Liver (tissue), 8 donors: ENCODE measurements at regions not wholly inside any gene's neighbourhood (a gene's known extent, or its start where the extent isn't known, plus 50 kb on each side); places are given as distances from the start of the nearest gene placed in this dataset.

Experiments
- DNase-seq: peaks from one replicate; pipeline ENCODE4 v3.0.0-alpha.2; 2017; ENCODE audit warnings: low spot score
- H3K27ac ChIP-seq, 2 donors: one replicate each; pipeline ENCODE4 v1.7.0; 2013; ENCODE audit warnings: inconsistent platforms in 2 of 2, low read length in 2 of 2, control low read depth in 1 of 2, low read depth in 1 of 2, mild to moderate bottlenecking in 1 of 2
- H3K27me3 ChIP-seq, 4 donors: one replicate each; pipeline versions ENCODE4 v1.6.1 to v1.7.0; 2013; ENCODE audit warnings: low read length in 3 of 4, inconsistent platforms in 1 of 4, mild to moderate bottlenecking in 1 of 4, moderate library complexity in 1 of 4; ENCODE audit not compliant: control insufficient read depth in 4 of 4, insufficient read depth in 4 of 4
- H3K36me3 ChIP-seq, 4 donors: one replicate each; pipeline versions ENCODE4 v1.6.1 to v1.7.0; 2013; ENCODE audit warnings: low read length in 3 of 4, mild to moderate bottlenecking in 3 of 4, low read depth in 1 of 4, moderate library complexity in 1 of 4; ENCODE audit not compliant: control insufficient read depth in 4 of 4, insufficient read depth in 3 of 4
- H3K4me1 ChIP-seq, 4 donors: one replicate each; pipeline versions ENCODE4 v1.6.1 to v1.7.0; 2013; ENCODE audit warnings: low read length in 3 of 4, mild to moderate bottlenecking in 3 of 4, moderate library complexity in 1 of 4; ENCODE audit not compliant: control insufficient read depth in 4 of 4, insufficient read depth in 4 of 4
- H3K4me3 ChIP-seq, 3 donors: one replicate each; pipeline versions ENCODE4 v1.6.1 to v1.7.0; 2013; ENCODE audit warnings: low read length in 3 of 3, control low read depth in 1 of 3, low read depth in 1 of 3, mild to moderate bottlenecking in 1 of 3
- H3K9ac ChIP-seq, 2 donors: one replicate each; pipeline ENCODE4 v1.7.0; 2013; ENCODE audit warnings: low read length in 2 of 2, mild to moderate bottlenecking in 2 of 2, moderate library complexity in 2 of 2, control low read depth in 1 of 2, low read depth in 1 of 2
- H3K9me3 ChIP-seq, 4 donors: one replicate each; pipeline versions ENCODE4 v1.6.1 to v1.7.0; 2013; ENCODE audit warnings: low read length in 3 of 4; ENCODE audit not compliant: control insufficient read depth in 4 of 4
- EGR1 ChIP-seq, 2 donors: IDR thresholded peaks; 2 replicates each; pipeline ENCODE4 v1.6.1; 2016 to 2018; ENCODE audit warnings: antibody characterized with exemption in 2 of 2, low read depth in 2 of 2
- FOXA1 ChIP-seq: IDR thresholded peaks from 2 replicates; pipeline ENCODE4 v1.6.1; 2016; ENCODE audit warnings: antibody characterized with exemption
- FOXA2 ChIP-seq: IDR thresholded peaks from 2 replicates; pipeline ENCODE4 v1.6.1; 2016; ENCODE audit warnings: antibody characterized with exemption
- GABPA ChIP-seq, 2 donors: IDR thresholded peaks in 1 of 2; conservative IDR thresholded peaks in 1 of 2; 2 replicates each; pipeline ENCODE4 v1.6.1; 2016; ENCODE audit warnings: antibody characterized with exemption in 2 of 2, mild to moderate bottlenecking in 1 of 2, moderate library complexity in 1 of 2
- HNF4A ChIP-seq, 2 donors: conservative IDR thresholded peaks; 2 replicates each; pipeline ENCODE4 v1.6.1; 2016; ENCODE audit warnings: antibody characterized with exemption in 2 of 2, mild to moderate bottlenecking in 2 of 2
- HNF4G ChIP-seq: IDR thresholded peaks from 2 replicates; pipeline ENCODE4 v1.6.1; 2016; ENCODE audit warnings: antibody characterized with exemption
- JUND ChIP-seq, 2 donors: IDR thresholded peaks; 2 replicates each; pipeline ENCODE4 v1.6.1; 2016; ENCODE audit warnings: antibody characterized with exemption in 2 of 2
- NR2F2 ChIP-seq: IDR thresholded peaks from 2 replicates; pipeline ENCODE4 v1.6.1; 2016; ENCODE audit warnings: antibody characterized with exemption
- RAD21 ChIP-seq, 2 donors: IDR thresholded peaks; 2 replicates each; pipeline ENCODE4 v1.6.1; 2016; ENCODE audit warnings: antibody characterized with exemption in 2 of 2, mild to moderate bottlenecking in 2 of 2
- RXRA ChIP-seq, 2 donors: IDR thresholded peaks; 2 replicates each; pipeline ENCODE4 v1.6.1; 2017 to 2018; ENCODE audit warnings: antibody characterized with exemption in 2 of 2, mild to moderate bottlenecking in 1 of 2
- SP1 ChIP-seq: IDR thresholded peaks from 2 replicates; pipeline ENCODE4 v1.6.1; 2018; ENCODE audit warnings: antibody characterized with exemption, mild to moderate bottlenecking
- TAF1 ChIP-seq: conservative IDR thresholded peaks from 2 replicates; pipeline ENCODE4 v1.6.1; 2016; ENCODE audit warnings: antibody characterized with exemption, mild to moderate bottlenecking
- YY1 ChIP-seq: IDR thresholded peaks from 2 replicates; pipeline ENCODE4 v1.6.1; 2016; ENCODE audit warnings: antibody characterized with exemption, mild to moderate bottlenecking
- WGBS: extraction: QIAGEN DNeasy Blood & Tissue Kit; methylation state at CpG from one replicate; pipeline ENCODE4 v1.1.7; 2013; 5-methylcytosine and 5-hydroxymethylcytosine counted together
- TF ChIP-seq, protein P1 (sequence below): IDR thresholded peaks from 2 replicates; pipeline ENCODE4 v1.6.1; 2016; ENCODE audit warnings: antibody characterized with exemption
- TF ChIP-seq, protein P2 (sequence below): IDR thresholded peaks from 2 replicates; pipeline ENCODE4 v1.6.1; 2016; ENCODE audit warnings: antibody characterized with exemption
- TF ChIP-seq, protein P3 (sequence below): IDR thresholded peaks from 2 replicates; pipeline ENCODE4 v1.6.1; 2016; ENCODE audit warnings: antibody characterized with exemption, mild to moderate bottlenecking
- TF ChIP-seq, protein P4 (sequence below): IDR thresholded peaks from 2 replicates; pipeline ENCODE4 v1.6.1; 2016; ENCODE audit warnings: antibody characterized with exemption
- TF ChIP-seq, protein P5 (sequence below): fragments of 150-350 bp; IDR thresholded peaks from 2 replicates; pipeline ENCODE4 v1.5.1; 2017; ENCODE audit warnings: improper control_type of control experiment, low read depth, low read length; ENCODE audit not compliant: missing input control
- donor health status: healthy.
- donor health status: healthy.
- donor health status: healthy.
- donor health status: healthy.
- donor health status: healthy.

DNA sequence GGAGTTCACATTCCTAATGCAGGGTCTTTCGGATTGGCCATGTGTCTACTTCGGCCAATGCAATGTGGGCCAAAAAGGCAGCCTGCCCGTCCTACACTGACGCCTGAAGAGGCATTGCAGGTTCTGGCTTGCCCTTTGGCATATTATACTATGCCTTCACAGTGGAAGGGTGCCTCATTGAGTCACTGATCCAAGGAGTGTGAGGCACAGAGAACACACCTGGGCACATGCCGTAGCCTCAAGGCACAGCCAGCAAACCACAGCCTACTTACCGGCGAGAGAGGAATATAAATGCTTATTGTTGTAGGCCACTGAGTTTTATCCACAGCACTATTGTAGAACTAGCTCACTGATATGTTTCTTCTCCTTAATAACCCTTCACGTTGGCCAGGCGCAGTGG lies 409.6 kb downstream of the GADD45G start (continued):
- TF ChIP-seq, protein P1, sequence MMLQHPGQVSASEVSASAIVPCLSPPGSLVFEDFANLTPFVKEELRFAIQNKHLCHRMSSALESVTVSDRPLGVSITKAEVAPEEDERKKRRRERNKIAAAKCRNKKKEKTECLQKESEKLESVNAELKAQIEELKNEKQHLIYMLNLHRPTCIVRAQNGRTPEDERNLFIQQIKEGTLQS = no peak
- TF ChIP-seq JUND (IDR thresholded peaks at IDR 0.05) = no peak
- TF ChIP-seq, protein P2, sequence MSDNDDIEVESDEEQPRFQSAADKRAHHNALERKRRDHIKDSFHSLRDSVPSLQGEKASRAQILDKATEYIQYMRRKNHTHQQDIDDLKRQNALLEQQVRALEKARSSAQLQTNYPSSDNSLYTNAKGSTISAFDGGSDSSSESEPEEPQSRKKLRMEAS = no peak

DNA sequence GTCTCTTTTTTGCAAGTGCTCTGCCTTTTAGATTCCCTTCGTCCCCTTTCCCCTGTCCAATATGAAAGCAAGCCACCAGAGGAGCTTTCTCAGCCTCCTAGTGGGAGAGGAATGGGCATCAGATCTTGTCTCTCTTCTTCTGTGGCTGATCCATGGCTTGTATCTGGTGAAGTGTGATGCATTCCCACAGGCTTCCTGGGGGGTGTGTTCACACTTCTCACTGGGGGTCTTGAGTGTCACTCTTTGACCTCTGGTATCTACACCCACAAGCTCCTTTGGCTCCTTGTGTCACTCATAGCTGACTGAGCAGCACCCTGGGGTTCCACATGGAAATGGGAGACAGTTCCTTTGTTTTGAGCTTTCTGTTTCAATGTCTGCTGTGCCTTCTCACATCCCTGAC lies 411.5 kb downstream of the GADD45G start:
- Histone ChIP-seq H3K27ac (no peak overlapping the region), H3K27me3 (no peaks in the 10 kb centered on the region), H3K9ac (no peak overlapping the region), H3K4me3 (no peak overlapping the region), H3K9me3 (no peaks in the 10 kb centered on the region), H3K4me1 (peaks cover 0 to 10% (median 3%) of the 10 kb centered on the region in 4 donors), H3K36me3 (no peaks in the 10 kb centered on the region)
- WGBS = 93% methylated on average over 1 of the region's 1 CpG
- no peak for TF ChIP-seq HNF4A (conservative IDR thresholded peaks at IDR 0.05)
- no peak for TF ChIP-seq NR2F2
- TF ChIP-seq JUND (IDR thresholded peaks at IDR 0.05) = no peak
- TF ChIP-seq EGR1 (IDR thresholded peaks at IDR 0.05; ENCODE audit: low read depth in 2 of 2) = no peak
- TF ChIP-seq RAD21 (IDR thresholded peaks at IDR 0.05) = no peak
- TF ChIP-seq, protein P3, sequence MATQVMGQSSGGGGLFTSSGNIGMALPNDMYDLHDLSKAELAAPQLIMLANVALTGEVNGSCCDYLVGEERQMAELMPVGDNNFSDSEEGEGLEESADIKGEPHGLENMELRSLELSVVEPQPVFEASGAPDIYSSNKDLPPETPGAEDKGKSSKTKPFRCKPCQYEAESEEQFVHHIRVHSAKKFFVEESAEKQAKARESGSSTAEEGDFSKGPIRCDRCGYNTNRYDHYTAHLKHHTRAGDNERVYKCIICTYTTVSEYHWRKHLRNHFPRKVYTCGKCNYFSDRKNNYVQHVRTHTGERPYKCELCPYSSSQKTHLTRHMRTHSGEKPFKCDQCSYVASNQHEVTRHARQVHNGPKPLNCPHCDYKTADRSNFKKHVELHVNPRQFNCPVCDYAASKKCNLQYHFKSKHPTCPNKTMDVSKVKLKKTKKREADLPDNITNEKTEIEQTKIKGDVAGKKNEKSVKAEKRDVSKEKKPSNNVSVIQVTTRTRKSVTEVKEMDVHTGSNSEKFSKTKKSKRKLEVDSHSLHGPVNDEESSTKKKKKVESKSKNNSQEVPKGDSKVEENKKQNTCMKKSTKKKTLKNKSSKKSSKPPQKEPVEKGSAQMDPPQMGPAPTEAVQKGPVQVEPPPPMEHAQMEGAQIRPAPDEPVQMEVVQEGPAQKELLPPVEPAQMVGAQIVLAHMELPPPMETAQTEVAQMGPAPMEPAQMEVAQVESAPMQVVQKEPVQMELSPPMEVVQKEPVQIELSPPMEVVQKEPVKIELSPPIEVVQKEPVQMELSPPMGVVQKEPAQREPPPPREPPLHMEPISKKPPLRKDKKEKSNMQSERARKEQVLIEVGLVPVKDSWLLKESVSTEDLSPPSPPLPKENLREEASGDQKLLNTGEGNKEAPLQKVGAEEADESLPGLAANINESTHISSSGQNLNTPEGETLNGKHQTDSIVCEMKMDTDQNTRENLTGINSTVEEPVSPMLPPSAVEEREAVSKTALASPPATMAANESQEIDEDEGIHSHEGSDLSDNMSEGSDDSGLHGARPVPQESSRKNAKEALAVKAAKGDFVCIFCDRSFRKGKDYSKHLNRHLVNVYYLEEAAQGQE = no peak
- no peak for TF ChIP-seq YY1
- no peak for DNase-seq

DNA sequence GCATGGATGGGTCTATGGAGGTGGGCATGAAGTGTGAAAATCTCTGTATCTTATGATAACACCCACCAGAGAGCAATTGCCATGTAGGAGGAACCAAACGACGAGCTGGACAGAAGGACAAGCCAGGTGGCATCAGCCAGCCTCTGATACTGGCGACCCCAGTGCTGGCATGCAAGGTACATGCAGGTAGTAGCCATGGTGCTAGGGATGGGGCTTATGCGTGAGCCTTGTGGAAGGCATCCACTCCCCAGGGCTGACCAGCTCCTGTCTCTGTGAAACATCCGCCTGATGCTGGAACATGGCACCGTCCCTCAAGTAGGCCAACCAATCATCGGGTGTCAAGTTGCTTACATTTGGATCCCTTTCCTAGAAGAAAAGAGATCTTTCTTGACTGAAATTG lies 412.9 kb downstream of the GADD45G start:
- TF ChIP-seq, protein P4, sequence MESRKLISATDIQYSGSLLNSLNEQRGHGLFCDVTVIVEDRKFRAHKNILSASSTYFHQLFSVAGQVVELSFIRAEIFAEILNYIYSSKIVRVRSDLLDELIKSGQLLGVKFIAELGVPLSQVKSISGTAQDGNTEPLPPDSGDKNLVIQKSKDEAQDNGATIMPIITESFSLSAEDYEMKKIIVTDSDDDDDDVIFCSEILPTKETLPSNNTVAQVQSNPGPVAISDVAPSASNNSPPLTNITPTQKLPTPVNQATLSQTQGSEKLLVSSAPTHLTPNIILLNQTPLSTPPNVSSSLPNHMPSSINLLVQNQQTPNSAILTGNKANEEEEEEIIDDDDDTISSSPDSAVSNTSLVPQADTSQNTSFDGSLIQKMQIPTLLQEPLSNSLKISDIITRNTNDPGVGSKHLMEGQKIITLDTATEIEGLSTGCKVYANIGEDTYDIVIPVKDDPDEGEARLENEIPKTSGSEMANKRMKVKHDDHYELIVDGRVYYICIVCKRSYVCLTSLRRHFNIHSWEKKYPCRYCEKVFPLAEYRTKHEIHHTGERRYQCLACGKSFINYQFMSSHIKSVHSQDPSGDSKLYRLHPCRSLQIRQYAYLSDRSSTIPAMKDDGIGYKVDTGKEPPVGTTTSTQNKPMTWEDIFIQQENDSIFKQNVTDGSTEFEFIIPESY = no peak
- TF ChIP-seq, protein P2 = no peak
- TF ChIP-seq HNF4G = no peak
- no peak for TF ChIP-seq FOXA1
- TF ChIP-seq HNF4A (conservative IDR thresholded peaks at IDR 0.05) = no peak
- TF ChIP-seq RAD21 (IDR thresholded peaks at IDR 0.05) = no peak
- TF ChIP-seq, protein P5, sequence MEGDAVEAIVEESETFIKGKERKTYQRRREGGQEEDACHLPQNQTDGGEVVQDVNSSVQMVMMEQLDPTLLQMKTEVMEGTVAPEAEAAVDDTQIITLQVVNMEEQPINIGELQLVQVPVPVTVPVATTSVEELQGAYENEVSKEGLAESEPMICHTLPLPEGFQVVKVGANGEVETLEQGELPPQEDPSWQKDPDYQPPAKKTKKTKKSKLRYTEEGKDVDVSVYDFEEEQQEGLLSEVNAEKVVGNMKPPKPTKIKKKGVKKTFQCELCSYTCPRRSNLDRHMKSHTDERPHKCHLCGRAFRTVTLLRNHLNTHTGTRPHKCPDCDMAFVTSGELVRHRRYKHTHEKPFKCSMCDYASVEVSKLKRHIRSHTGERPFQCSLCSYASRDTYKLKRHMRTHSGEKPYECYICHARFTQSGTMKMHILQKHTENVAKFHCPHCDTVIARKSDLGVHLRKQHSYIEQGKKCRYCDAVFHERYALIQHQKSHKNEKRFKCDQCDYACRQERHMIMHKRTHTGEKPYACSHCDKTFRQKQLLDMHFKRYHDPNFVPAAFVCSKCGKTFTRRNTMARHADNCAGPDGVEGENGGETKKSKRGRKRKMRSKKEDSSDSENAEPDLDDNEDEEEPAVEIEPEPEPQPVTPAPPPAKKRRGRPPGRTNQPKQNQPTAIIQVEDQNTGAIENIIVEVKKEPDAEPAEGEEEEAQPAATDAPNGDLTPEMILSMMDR = no peak
- TF ChIP-seq GABPA (IDR thresholded peaks at IDR 0.05 in 1 of 2, conservative IDR thresholded peaks at IDR 0.05 in 1 of 2) = no peak
- TF ChIP-seq, protein P1 = no peak
- TF ChIP-seq NR2F2 = no peak
- no peak for TF ChIP-seq SP1
- no peak for TF ChIP-seq YY1
- TF ChIP-seq, protein P3 = no peak
- TF ChIP-seq RXRA (IDR thresholded peaks at IDR 0.05) = no peak
- TF ChIP-seq TAF1 = no peak
- TF ChIP-seq JUND (IDR thresholded peaks at IDR 0.05) = no peak
- no peak for TF ChIP-seq EGR1 (IDR thresholded peaks at IDR 0.05; ENCODE audit: low read depth in 2 of 2)
- no peak for TF ChIP-seq FOXA2
- no peak overlapping the region for H3K4me3 ChIP-seq
- H3K9ac ChIP-seq = no peak overlapping the region
- no peaks in the 10 kb centered on the region for H3K27me3 ChIP-seq
- peaks cover 0 to 8% (median 2%) of the 10 kb centered on the region in 4 donors for H3K4me1 ChIP-seq
- 76% methylated on average over 7 of the region's 7 CpGs for WGBS
- no peaks in the 10 kb centered on the region for H3K36me3 ChIP-seq
- no peaks in the 10 kb centered on the region for H3K9me3 ChIP-seq
- DNase-seq = no peak
- H3K27ac ChIP-seq = no peak overlapping the region
